ENCODE measurements at regions not wholly inside any gene's neighbourhood (a gene's known extent, or its start where the extent isn't known, plus 50 kb on each side); places are given as distances from the start of the nearest gene placed in this dataset.
"Not testable (repeated sequence)": the region's sequence is repeated elsewhere in the genome, so short reads cannot be mapped to it uniquely, and the experiment has no call there.

- H3K9me3 ChIP-seq (ENCODE audit: control insufficient read depth, insufficient read depth, low read length) = peaks cover 1% of the 10 kb centered on the region
- no peaks in the 10 kb centered on the region for H3K27me3 ChIP-seq (ENCODE audit: control insufficient read depth, insufficient read depth, low read length)
- no peak overlapping the region for H3K27ac ChIP-seq (ENCODE audit: low read depth, low read length)
- WGBS (ENCODE audit: insufficient coverage) = no CpG with 5 or more reads among the region's 3 CpGs
- H3K4me1 ChIP-seq (ENCODE audit: control insufficient read depth, insufficient read depth, low read length) = no peaks in the 10 kb centered on the region
- no peak for DNase-seq (ENCODE audit: low read depth in 4 of 6, low spot score in 6 of 6)
- no peaks in the 10 kb centered on the region for H3K36me3 ChIP-seq (ENCODE audit: control insufficient read depth, insufficient read depth, low read length)
- no peak overlapping the region for H3K4me3 ChIP-seq (ENCODE audit: low read depth, low read length)
These were observed 64.3 kb upstream of the TRIM24 start for GRCh38 chr7:138395763-138396162.

GRCh38 chr7:138396251-138397070 lies 63.6 kb upstream of the TRIM24 start:
- H3K4me1 ChIP-seq (ENCODE audit: control insufficient read depth, insufficient read depth, low read length) = no peaks in the 10 kb centered on the region
- no peak overlapping the region for H3K27ac ChIP-seq (ENCODE audit: low read depth, low read length)
- 33% methylated on average over 1 of the region's 3 CpGs for WGBS (ENCODE audit: insufficient coverage)
- peak in 4 of 6 donors; percentile 4 to 76 (median 28) for DNase-seq (ENCODE audit: low read depth in 4 of 6, low spot score in 6 of 6)
- no peaks in the 10 kb centered on the region for H3K27me3 ChIP-seq (ENCODE audit: control insufficient read depth, insufficient read depth, low read length)
- H3K9me3 ChIP-seq (ENCODE audit: control insufficient read depth, insufficient read depth, low read length) = peaks cover 1% of the 10 kb centered on the region
- no peaks in the 10 kb centered on the region for H3K36me3 ChIP-seq (ENCODE audit: control insufficient read depth, insufficient read depth, low read length)
- no peak overlapping the region for H3K4me3 ChIP-seq (ENCODE audit: low read depth, low read length)

GRCh38 chr7:138397071-138397433 lies 63.0 kb upstream of the TRIM24 start:
- H3K4me3 ChIP-seq (ENCODE audit: low read depth, low read length); H3K36me3 ChIP-seq (ENCODE audit: control insufficient read depth, insufficient read depth, low read length); H3K9me3 ChIP-seq (ENCODE audit: control insufficient read depth, insufficient read depth, low read length); DNase-seq (ENCODE audit: low read depth in 4 of 6, low spot score in 6 of 6); H3K27ac ChIP-seq (ENCODE audit: low read depth, low read length); H3K27me3 ChIP-seq (ENCODE audit: control insufficient read depth, insufficient read depth, low read length); H3K4me1 ChIP-seq (ENCODE audit: control insufficient read depth, insufficient read depth, low read length): not testable (repeated sequence)
- WGBS (ENCODE audit: insufficient coverage) = 100% methylated on average over 2 of the region's 3 CpGs

DNA sequence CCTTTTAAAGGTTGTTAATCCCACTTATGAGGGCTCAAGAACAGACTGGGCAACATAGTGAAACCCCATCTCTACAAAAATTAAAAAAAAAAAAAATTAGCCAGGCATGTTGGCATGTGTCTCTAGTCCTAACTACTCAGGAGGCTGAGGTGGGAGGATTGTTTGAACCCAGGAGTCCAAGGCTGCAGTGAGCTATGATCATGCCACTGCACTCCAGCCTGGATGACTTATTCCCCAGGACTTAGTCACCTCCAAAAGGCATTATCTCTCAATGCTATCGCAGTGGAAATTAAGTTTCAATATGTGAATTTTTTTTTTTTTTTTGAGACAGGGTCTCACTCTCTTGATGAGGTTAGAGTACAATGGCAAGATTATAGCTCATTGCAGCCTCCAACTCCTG lies 61.2 kb upstream of the TRIM24 start:
- peaks cover 1% of the 10 kb centered on the region for H3K9me3 ChIP-seq (ENCODE audit: control insufficient read depth, insufficient read depth, low read length)
- H3K36me3 ChIP-seq (ENCODE audit: control insufficient read depth, insufficient read depth, low read length) = no peaks in the 10 kb centered on the region
- WGBS (ENCODE audit: insufficient coverage) = no CpG with 5 or more reads among the region's 1 CpG

GRCh38 chr7:138400400-138400886 lies 59.6 kb upstream of the TRIM24 start:
- Histone ChIP-seq H3K36me3 (ENCODE audit: control insufficient read depth, insufficient read depth, low read length) (no peaks in the 10 kb centered on the region), H3K4me1 (ENCODE audit: control insufficient read depth, insufficient read depth, low read length) (no peaks in the 10 kb centered on the region), H3K27me3 (ENCODE audit: control insufficient read depth, insufficient read depth, low read length) (no peaks in the 10 kb centered on the region), H3K4me3 (ENCODE audit: low read depth, low read length) (no peak overlapping the region), H3K27ac (ENCODE audit: low read depth, low read length) (no peak overlapping the region), H3K9me3 (ENCODE audit: control insufficient read depth, insufficient read depth, low read length) (peaks cover 1% of the 10 kb centered on the region)
- no CpG with 5 or more reads among the region's 6 CpGs for WGBS (ENCODE audit: insufficient coverage)
- no peak for DNase-seq (ENCODE audit: low read depth in 4 of 6, low spot score in 6 of 6)

More for the DNA sequence above, 61.2 kb upstream of the TRIM24 start:
- H3K4me3 ChIP-seq (ENCODE audit: low read depth, low read length) = no peak overlapping the region
- H3K4me1 ChIP-seq (ENCODE audit: control insufficient read depth, insufficient read depth, low read length) = no peaks in the 10 kb centered on the region
- DNase-seq (ENCODE audit: low read depth in 4 of 6, low spot score in 6 of 6) = no peak
- H3K27ac ChIP-seq (ENCODE audit: low read depth, low read length) = no peak overlapping the region
- H3K27me3 ChIP-seq (ENCODE audit: control insufficient read depth, insufficient read depth, low read length) = no peaks in the 10 kb centered on the region

- Histone ChIP-seq H3K9me3 (ENCODE audit: control insufficient read depth, insufficient read depth, low read length) (peaks cover 1% of the 10 kb centered on the region), H3K4me3 (ENCODE audit: low read depth, low read length) (no peak overlapping the region), H3K36me3 (ENCODE audit: control insufficient read depth, insufficient read depth, low read length) (no peaks in the 10 kb centered on the region), H3K4me1 (ENCODE audit: control insufficient read depth, insufficient read depth, low read length) (no peaks in the 10 kb centered on the region), H3K27me3 (ENCODE audit: control insufficient read depth, insufficient read depth, low read length) (no peaks in the 10 kb centered on the region), H3K27ac (ENCODE audit: low read depth, low read length) (no peak overlapping the region)
- DNase-seq (ENCODE audit: low read depth in 4 of 6, low spot score in 6 of 6) = no peak
- no CpG with 5 or more reads among the region's 1 CpG for WGBS (ENCODE audit: insufficient coverage)
These were observed 57.3 kb upstream of the TRIM24 start for GRCh38 chr7:138402749-138403148.

DNA sequence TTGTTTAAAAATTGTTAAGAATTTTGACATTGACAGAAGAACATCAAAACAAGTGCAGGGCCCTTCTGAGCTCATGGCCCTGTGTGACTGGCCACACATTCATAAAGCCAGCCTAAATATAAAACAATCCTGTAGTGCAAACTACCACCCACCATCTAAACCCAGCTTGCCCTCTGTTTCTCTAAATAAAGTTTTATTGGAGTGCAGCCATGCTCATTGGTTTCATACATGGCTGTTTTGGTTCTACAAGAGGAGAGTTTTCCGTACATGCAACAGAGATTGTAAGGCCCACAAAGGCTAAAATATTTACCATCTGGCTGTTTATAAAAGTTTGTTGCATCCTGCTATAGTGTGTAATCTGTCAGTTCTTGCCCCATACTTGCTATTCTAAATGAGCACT lies 54.6 kb upstream of the TRIM24 start:
- no CpG with 5 or more reads among the region's 1 CpG for WGBS (ENCODE audit: insufficient coverage)
- Histone ChIP-seq H3K27ac (ENCODE audit: low read depth, low read length) (no peak overlapping the region), H3K9me3 (ENCODE audit: control insufficient read depth, insufficient read depth, low read length) (no peaks in the 10 kb centered on the region)

DNA sequence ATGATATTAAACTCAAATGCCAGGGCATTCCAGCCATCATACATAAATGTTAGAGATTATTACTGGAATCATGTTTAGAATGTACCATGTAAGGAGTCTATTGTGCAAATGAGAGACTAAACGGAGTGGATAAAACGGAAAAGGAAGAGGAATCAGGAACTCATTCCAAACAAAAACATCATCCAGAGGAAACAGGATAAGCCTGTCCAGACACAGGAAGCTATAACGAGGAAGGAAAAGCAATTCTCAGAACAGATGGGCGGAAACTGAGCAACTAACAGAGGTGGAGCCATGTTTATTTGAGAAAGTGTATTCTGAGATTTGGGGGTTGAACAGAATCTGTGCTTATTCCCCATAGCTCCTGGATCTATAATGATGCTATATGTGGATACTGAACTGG lies 52.3 kb upstream of the TRIM24 start:
- no peaks in the 10 kb centered on the region for H3K9me3 ChIP-seq (ENCODE audit: control insufficient read depth, insufficient read depth, low read length)
- no peak overlapping the region for H3K27ac ChIP-seq (ENCODE audit: low read depth, low read length)
- H3K4me3 ChIP-seq (ENCODE audit: low read depth, low read length) = no peak overlapping the region
- H3K36me3 ChIP-seq (ENCODE audit: control insufficient read depth, insufficient read depth, low read length) = no peaks in the 10 kb centered on the region
- H3K4me1 ChIP-seq (ENCODE audit: control insufficient read depth, insufficient read depth, low read length) = no peaks in the 10 kb centered on the region
- peak in 2 of 6 donors; percentile 34 to 47 for DNase-seq (ENCODE audit: low read depth in 4 of 6, low spot score in 6 of 6)
- no peaks in the 10 kb centered on the region for H3K27me3 ChIP-seq (ENCODE audit: control insufficient read depth, insufficient read depth, low read length)
- WGBS (ENCODE audit: insufficient coverage) = 86% methylated on average over 1 of the region's 4 CpGs

More for the DNA sequence above, 54.6 kb upstream of the TRIM24 start:
- Histone ChIP-seq H3K4me3 (ENCODE audit: low read depth, low read length) (no peak overlapping the region), H3K4me1 (ENCODE audit: control insufficient read depth, insufficient read depth, low read length) (no peaks in the 10 kb centered on the region), H3K27me3 (ENCODE audit: control insufficient read depth, insufficient read depth, low read length) (no peaks in the 10 kb centered on the region), H3K36me3 (ENCODE audit: control insufficient read depth, insufficient read depth, low read length) (no peaks in the 10 kb centered on the region)
- DNase-seq (ENCODE audit: low read depth in 4 of 6, low spot score in 6 of 6) = no peak
